Bronchial epithelial cell (primary cell): ENCODE measurements at regions not wholly inside any gene's neighbourhood (a gene's known extent, or its start where the extent isn't known, plus 50 kb on each side); places are given as distances from the start of the nearest gene placed in this dataset.
A peak's percentile ranks its signal among the peaks of the same experiment; 100 is the strongest.

ENCODE experiments used
- DNase-seq: peaks from one replicate; pipeline ENCODE4 v3.0.0-alpha.2; 2010; ENCODE audit warnings: low read depth
- FAIRE-seq: peaks from 2 replicates; lab custom pipeline; 2011; peaks lifted over from hg19 to GRCh38; lab: Jason Lieb, UNC
- H3K27me3 ChIP-seq: 2 replicates; pipeline ENCODE4 v1.5.1; 2011; ENCODE audit warnings: low read length; ENCODE audit not compliant: control insufficient read depth, insufficient read depth
- H3K36me3 ChIP-seq: 2 replicates; pipeline ENCODE4 v1.5.1; 2011; ENCODE audit warnings: low read length; ENCODE audit not compliant: control insufficient read depth, insufficient read depth
- H3K4me3 ChIP-seq: 2 replicates; pipeline ENCODE4 v1.5.1; 2011; ENCODE audit warnings: mild to moderate bottlenecking, low read depth, low read length, control low read depth
- CTCF ChIP-seq: IDR thresholded peaks from 2 replicates; pipeline ENCODE4 v1.5.1; 2011; ENCODE audit warnings: mild to moderate bottlenecking, moderate library complexity, low read length, control low read depth, inconsistent platforms; ENCODE audit not compliant: insufficient read depth, severe bottlenecking

GRCh38 chr3:117809186-117810081, 1099.9 kb downstream of the TUSC7 start:
- no peak for FAIRE-seq
- no peak for TF ChIP-seq CTCF

GRCh38 chr3:117811786-117812185, 1102.2 kb downstream of the TUSC7 start:
- Histone ChIP-seq H3K27me3 (no peaks in the 10 kb centered on the region), H3K36me3 (no peaks in the 10 kb centered on the region), H3K4me3 (no peak overlapping the region)
- TF ChIP-seq CTCF, result no peak
- DNase-seq (no peak), FAIRE-seq (no peak)

More at GRCh38 chr3:117809186-117810081, 1099.9 kb downstream of the TUSC7 start:
- no peak overlapping the region for H3K4me3 ChIP-seq
- no peaks in the 10 kb centered on the region for H3K27me3 ChIP-seq
- no peaks in the 10 kb centered on the region for H3K36me3 ChIP-seq
- peak; percentile 5 for DNase-seq

- FAIRE-seq, result no peak
- TF ChIP-seq CTCF, result no peak
These were observed 1105.4 kb downstream of the TUSC7 start for GRCh38 chr3:117814975-117815374.

GRCh38 chr3:117817103-117817502, 1107.5 kb downstream of the TUSC7 start:
- DNase-seq (no peak), FAIRE-seq (no peak)
- peaks cover 3% of the 10 kb centered on the region for H3K27me3 ChIP-seq
- TF ChIP-seq CTCF, result no peak
- H3K4me3 ChIP-seq, result no peak overlapping the region
- no peaks in the 10 kb centered on the region for H3K36me3 ChIP-seq

More at GRCh38 chr3:117814975-117815374, 1105.4 kb downstream of the TUSC7 start:
- H3K27me3 ChIP-seq, result peaks cover 3% of the 10 kb centered on the region
- no peak overlapping the region for H3K4me3 ChIP-seq
- DNase-seq, result peak; percentile 15
- no peaks in the 10 kb centered on the region for H3K36me3 ChIP-seq

GRCh38 chr3:117818592-117818991, 1109.0 kb downstream of the TUSC7 start:
- no peak for TF ChIP-seq CTCF
- H3K4me3 ChIP-seq, result no peak overlapping the region
- FAIRE-seq, result no peak
- peaks cover 3% of the 10 kb centered on the region for H3K27me3 ChIP-seq
- no peaks in the 10 kb centered on the region for H3K36me3 ChIP-seq
- DNase-seq, result peak; percentile 4
